Colon (tissue), 2 donors: ENCODE measurements at regions not wholly inside any gene's neighbourhood (a gene's known extent, or its start where the extent isn't known, plus 50 kb on each side); places are given as distances from the start of the nearest gene placed in this dataset.
"Not testable (repeated sequence)": the region's sequence is repeated elsewhere in the genome, so short reads cannot be mapped to it uniquely, and the experiment has no call there.

Experiments
- FAIRE-seq: peaks from 2 replicates; lab custom pipeline; 2012; peaks lifted over from hg19 to GRCh38; lab: Jason Lieb, UNC
- donor health status: control.
- donor health status: control.

GRCh38 chr13:90545070-90545840 is 802.2 kb upstream of the MIR17HG start:
- FAIRE-seq = no peak

GRCh38 chr13:90547272-90547790 is 800.2 kb upstream of the MIR17HG start:
- no peak for FAIRE-seq

GRCh38 chr13:90551253-90551652 is 796.2 kb upstream of the MIR17HG start:
- FAIRE-seq = no peak

- FAIRE-seq = no peak
These were observed 794.8 kb upstream of the MIR17HG start for GRCh38 chr13:90552702-90553101.

GRCh38 chr13:90553159-90553558 is 794.3 kb upstream of the MIR17HG start:
- no peak for FAIRE-seq

GRCh38 chr13:90557626-90558025 is 789.9 kb upstream of the MIR17HG start:
- FAIRE-seq = no peak

GRCh38 chr13:90562443-90562842 is 785.0 kb upstream of the MIR17HG start:
- FAIRE-seq = no peak

GRCh38 chr13:90564096-90564495 is 783.4 kb upstream of the MIR17HG start:
- FAIRE-seq = no peak

- no peak for FAIRE-seq
These were observed 782.9 kb upstream of the MIR17HG start for GRCh38 chr13:90564566-90564965.

- no peak for FAIRE-seq
These were observed 781.3 kb upstream of the MIR17HG start for GRCh38 chr13:90565985-90566713.

GRCh38 chr13:90568165-90568564 is 779.3 kb upstream of the MIR17HG start:
- FAIRE-seq = no peak

- FAIRE-seq = no peak
These were observed 771.4 kb upstream of the MIR17HG start for GRCh38 chr13:90576067-90576466.

- FAIRE-seq = no peak
These were observed 769.8 kb upstream of the MIR17HG start for GRCh38 chr13:90577726-90578125.

GRCh38 chr13:90585392-90585791 is 762.1 kb upstream of the MIR17HG start:
- FAIRE-seq = no peak

- no peak for FAIRE-seq
These were observed 756.1 kb upstream of the MIR17HG start for GRCh38 chr13:90591260-90591926.

- FAIRE-seq = no peak
These were observed 755.6 kb upstream of the MIR17HG start for GRCh38 chr13:90591927-90592268.

- no peak for FAIRE-seq
These were observed 754.5 kb upstream of the MIR17HG start for GRCh38 chr13:90592943-90593342.

- FAIRE-seq = no peak
These were observed 752.8 kb upstream of the MIR17HG start for GRCh38 chr13:90594681-90595080.

GRCh38 chr13:90605664-90606063 is 741.8 kb upstream of the MIR17HG start:
- no peak for FAIRE-seq

- not testable (repeated sequence) for FAIRE-seq
These were observed 740.6 kb upstream of the MIR17HG start for GRCh38 chr13:90606921-90607320.

- no peak for FAIRE-seq
These were observed 735.1 kb upstream of the MIR17HG start for GRCh38 chr13:90612391-90612790.

- FAIRE-seq = no peak
These were observed 734.3 kb upstream of the MIR17HG start for GRCh38 chr13:90613076-90613795.
